Activated B cell treated with CpG ODN at 0.5 μM for 24 hours (primary cell): ENCODE measurements at regions not wholly inside any gene's neighbourhood (a gene's known extent, or its start where the extent isn't known, plus 50 kb on each side); places are given as distances from the start of the nearest gene placed in this dataset.

Experiments used
- ATAC-seq: fragments of 200-7000 bp; cut with Tn5 transposase; one replicate; pipeline ENCODE4 v1.10.0; 2021; ENCODE audit warnings: low read depth, mild to moderate bottlenecking, moderate library complexity
- CTCF ChIA-PET: fragments of 350-600 bp; sonication (Branson Sonifier 250); formaldehyde crosslinking; loops from one replicate; lab custom pipeline; 2021; ENCODE audit warnings: antibody characterized with exemption; lab: Charles Lee
- POLR2A ChIA-PET: fragments of 350-600 bp; sonication (Branson Sonifier 250); formaldehyde crosslinking; loops from one replicate; lab custom pipeline; 2021; ENCODE audit warnings: antibody characterized with exemption; lab: Charles Lee
- DNase-seq: peaks from one replicate; pipeline ENCODE4 v3.0.0; 2022
- H3K27ac Mint-ChIP-seq: one replicate; pipeline ENCODE4 v1.8.0; 2020; ENCODE audit warnings: mixed read lengths
- H3K27me3 Mint-ChIP-seq: one replicate; pipeline ENCODE4 v1.8.0; 2021; ENCODE audit warnings: mixed read lengths
- H3K36me3 Mint-ChIP-seq: one replicate; pipeline ENCODE4 v1.8.0; 2021; ENCODE audit warnings: low read depth, mixed read lengths
- H3K4me1 Mint-ChIP-seq: one replicate; pipeline ENCODE4 v1.8.0; 2021; ENCODE audit warnings: mixed read lengths
- H3K4me3 Mint-ChIP-seq: one replicate; pipeline ENCODE4 v1.8.0; 2020; ENCODE audit warnings: mild to moderate bottlenecking, mixed read lengths
- H3K9me3 Mint-ChIP-seq: one replicate; pipeline ENCODE4 v1.8.0; 2020; ENCODE audit warnings: mixed read lengths
- intact Hi-C: fragments of 100-400 bp; cut with micrococcal nuclease; formaldehyde crosslinking; loops from one replicate; pipeline ENCODE4 v1.15.1; 2024
- TF ChIP-seq, protein P1 (sequence below): fragments of 200-600 bp; IDR thresholded peaks from one replicate; pipeline ENCODE4 v1.8.0; 2022; ENCODE audit warnings: antibody characterized with exemption, mild to moderate bottlenecking

DNA sequence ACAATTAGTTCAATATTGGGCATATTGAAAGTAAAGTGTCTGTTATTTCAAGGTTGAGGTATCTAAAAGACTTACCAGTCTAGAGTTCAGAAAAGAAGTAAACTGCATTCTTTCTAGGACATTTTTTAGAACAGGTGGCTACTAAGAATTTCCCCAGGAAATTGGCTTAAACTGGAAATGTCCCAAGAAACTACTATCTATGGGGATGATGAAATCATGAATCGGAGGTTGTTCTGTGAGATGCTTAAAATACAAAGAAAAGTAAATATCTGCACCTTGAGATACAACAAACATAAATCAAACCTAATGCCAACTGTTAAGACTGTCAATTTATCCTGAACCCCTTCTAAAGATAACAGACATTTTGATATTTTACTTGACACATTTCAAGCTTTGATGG, 226.5 kb upstream of the NREP start:
- Mint-ChIP-seq H3K9me3 (peaks cover 3% of the 10 kb centered on the region), H3K27ac (no peak overlapping the region), H3K27me3 (no peaks in the 10 kb centered on the region), H3K4me3 (no peak overlapping the region), H3K36me3 (no peaks in the 10 kb centered on the region), H3K4me1 (peaks cover 3% of the 10 kb centered on the region)
- ATAC-seq, result no peak
- ChIA-PET CTCF (no interaction called here), POLR2A (no interaction called here)
- TF ChIP-seq, protein P1, sequence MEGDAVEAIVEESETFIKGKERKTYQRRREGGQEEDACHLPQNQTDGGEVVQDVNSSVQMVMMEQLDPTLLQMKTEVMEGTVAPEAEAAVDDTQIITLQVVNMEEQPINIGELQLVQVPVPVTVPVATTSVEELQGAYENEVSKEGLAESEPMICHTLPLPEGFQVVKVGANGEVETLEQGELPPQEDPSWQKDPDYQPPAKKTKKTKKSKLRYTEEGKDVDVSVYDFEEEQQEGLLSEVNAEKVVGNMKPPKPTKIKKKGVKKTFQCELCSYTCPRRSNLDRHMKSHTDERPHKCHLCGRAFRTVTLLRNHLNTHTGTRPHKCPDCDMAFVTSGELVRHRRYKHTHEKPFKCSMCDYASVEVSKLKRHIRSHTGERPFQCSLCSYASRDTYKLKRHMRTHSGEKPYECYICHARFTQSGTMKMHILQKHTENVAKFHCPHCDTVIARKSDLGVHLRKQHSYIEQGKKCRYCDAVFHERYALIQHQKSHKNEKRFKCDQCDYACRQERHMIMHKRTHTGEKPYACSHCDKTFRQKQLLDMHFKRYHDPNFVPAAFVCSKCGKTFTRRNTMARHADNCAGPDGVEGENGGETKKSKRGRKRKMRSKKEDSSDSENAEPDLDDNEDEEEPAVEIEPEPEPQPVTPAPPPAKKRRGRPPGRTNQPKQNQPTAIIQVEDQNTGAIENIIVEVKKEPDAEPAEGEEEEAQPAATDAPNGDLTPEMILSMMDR, result no peak
- no peak for DNase-seq
- intact Hi-C loops, result no loop called here

DNA sequence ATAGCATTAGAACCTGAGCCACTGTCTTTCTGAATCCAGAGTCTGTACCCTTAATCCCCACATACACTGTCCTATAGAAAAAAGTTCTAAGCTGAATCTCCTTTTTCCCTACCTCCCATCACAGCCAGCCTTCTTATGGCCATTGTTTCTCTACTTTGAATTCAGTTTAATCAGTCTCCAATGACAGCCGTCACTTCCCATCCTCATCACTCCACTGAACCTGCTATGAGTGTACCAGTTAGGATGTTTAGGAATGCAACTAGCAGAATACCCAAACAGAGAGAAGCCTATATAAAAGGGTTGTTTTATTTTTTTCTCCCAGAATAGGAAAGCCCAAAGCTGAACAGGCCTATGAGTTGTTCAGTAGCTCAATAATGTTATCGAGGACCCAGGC, 220.4 kb upstream of the NREP start:
- no peak for ATAC-seq
- intact Hi-C loops, result no loop called here
- TF ChIP-seq, protein P1, result no peak
- no peak for DNase-seq
- ChIA-PET POLR2A (no interaction called here), CTCF (no interaction called here)
- H3K27ac Mint-ChIP-seq, result no peak overlapping the region
- H3K4me1 Mint-ChIP-seq, result no peaks in the 10 kb centered on the region
- no peaks in the 10 kb centered on the region for H3K27me3 Mint-ChIP-seq
- no peaks in the 10 kb centered on the region for H3K9me3 Mint-ChIP-seq
- no peak overlapping the region for H3K4me3 Mint-ChIP-seq
- H3K36me3 Mint-ChIP-seq, result no peaks in the 10 kb centered on the region

DNA sequence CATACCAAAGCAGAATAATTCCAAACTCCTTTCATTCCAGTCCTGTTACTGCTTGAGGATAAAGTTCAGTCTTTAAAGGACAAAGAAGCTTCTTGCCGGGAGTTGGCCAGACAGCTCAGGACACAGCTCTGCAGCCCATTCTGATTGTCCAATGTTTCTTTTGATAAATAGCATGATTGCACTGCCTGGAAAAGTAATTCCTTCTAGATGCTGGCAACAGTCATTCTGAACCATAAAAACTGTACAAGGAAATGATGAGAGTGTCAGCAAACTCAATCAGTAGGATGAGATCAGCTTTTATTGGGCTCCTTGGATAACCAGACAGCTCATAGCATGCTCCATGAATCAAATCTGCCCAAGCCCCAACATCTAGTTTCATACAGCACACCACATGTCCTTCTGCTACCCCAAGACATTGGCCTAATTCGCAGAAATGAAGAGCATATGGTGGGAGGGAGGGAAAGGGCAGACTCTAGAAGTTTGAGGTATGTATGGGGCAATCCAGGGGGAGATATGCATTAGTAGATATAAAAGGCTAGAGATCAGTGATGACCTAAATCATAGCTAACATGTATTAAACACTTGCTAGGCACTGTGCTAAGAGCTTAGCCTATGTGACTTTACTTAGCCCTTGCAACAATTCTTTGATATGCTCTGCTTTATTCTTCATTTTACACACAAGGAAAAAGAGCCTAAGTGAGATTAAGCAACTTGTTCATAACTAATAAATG, 219.9 kb upstream of the NREP start:
- no peaks in the 10 kb centered on the region for H3K36me3 Mint-ChIP-seq
- H3K9me3 Mint-ChIP-seq, result no peaks in the 10 kb centered on the region
- ChIA-PET CTCF (no interaction called here), POLR2A (no interaction called here)
- H3K4me1 Mint-ChIP-seq, result no peaks in the 10 kb centered on the region
- TF ChIP-seq, protein P1, result no peak
- no peak overlapping the region for H3K4me3 Mint-ChIP-seq
- intact Hi-C loops, result no loop called here
- ATAC-seq (no peak), DNase-seq (no peak)
- no peak overlapping the region for H3K27ac Mint-ChIP-seq
- no peaks in the 10 kb centered on the region for H3K27me3 Mint-ChIP-seq

DNA sequence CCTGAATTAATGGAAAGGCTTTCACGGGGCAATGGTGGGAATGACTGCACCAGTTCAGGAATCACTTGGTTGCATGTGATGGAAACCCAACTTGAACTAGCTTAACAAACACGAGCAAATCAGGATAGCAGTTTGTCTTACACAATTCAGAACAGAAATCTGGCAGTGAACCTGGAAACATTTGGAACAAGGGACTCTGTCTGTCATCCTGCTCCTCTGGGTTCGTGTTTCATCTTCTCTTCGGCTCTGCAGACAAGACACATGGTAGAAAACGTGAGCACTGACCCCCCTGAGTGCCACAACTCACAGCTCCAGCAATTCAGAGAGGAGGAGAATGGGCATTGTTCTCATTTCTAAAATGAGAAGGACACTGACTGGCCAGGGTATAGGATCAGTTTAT, 218.1 kb upstream of the NREP start:
- H3K27ac Mint-ChIP-seq, result no peak overlapping the region
- ATAC-seq (no peak), DNase-seq (no peak)
- CTCF ChIA-PET, result no interaction called here
- TF ChIP-seq, protein P1, result no peak
- intact Hi-C loops, result no loop called here
- H3K9me3 Mint-ChIP-seq, result no peaks in the 10 kb centered on the region
- POLR2A ChIA-PET, result no interaction called here
- no peaks in the 10 kb centered on the region for H3K4me1 Mint-ChIP-seq
- H3K27me3 Mint-ChIP-seq, result no peaks in the 10 kb centered on the region
- H3K36me3 Mint-ChIP-seq, result no peaks in the 10 kb centered on the region
- H3K4me3 Mint-ChIP-seq, result no peak overlapping the region

DNA sequence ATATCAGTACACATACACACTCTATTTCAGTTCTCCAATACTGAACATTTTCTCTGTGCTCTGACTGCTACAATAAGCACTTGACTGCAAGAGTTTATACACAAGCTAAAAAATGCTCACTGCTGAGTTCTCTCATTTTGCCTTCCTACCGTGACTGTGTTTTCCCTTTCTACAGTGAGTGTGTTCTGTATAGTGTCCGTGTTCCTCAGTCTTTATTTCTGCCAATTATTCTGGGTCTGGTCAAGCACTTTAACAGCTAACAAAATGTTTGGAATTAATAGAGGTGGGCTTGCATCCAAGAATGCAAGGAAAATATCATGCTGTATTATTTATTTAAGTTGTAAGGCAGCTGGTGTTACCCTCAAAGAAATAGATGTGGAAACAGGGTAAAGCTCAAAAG, 217.0 kb upstream of the NREP start:
- no peak overlapping the region for H3K27ac Mint-ChIP-seq
- no peaks in the 10 kb centered on the region for H3K4me1 Mint-ChIP-seq
- no peaks in the 10 kb centered on the region for H3K27me3 Mint-ChIP-seq
- no peaks in the 10 kb centered on the region for H3K36me3 Mint-ChIP-seq
- H3K4me3 Mint-ChIP-seq, result no peak overlapping the region
- POLR2A ChIA-PET, result no interaction called here
- no peaks in the 10 kb centered on the region for H3K9me3 Mint-ChIP-seq
- TF ChIP-seq, protein P1, result no peak
- ATAC-seq, result no peak
- DNase-seq, result no peak
- intact Hi-C loops, result no loop called here
- CTCF ChIA-PET, result no interaction called here
